Thymus (tissue), 11 donors: ENCODE measurements at regions not wholly inside any gene's neighbourhood (a gene's known extent, or its start where the extent isn't known, plus 50 kb on each side); places are given as distances from the start of the nearest gene placed in this dataset.

Experiments used
- DNase-seq, 9 donors: peaks; one replicate each; pipeline ENCODE4 v3.0.0-alpha.2; 2013; ENCODE audit warnings: low spot score in 9 of 9, low read depth in 6 of 9, missing footprints in 1 of 9
- H3K27ac ChIP-seq, 2 donors: one replicate each; pipeline ENCODE4 v1.5.1; 2013; ENCODE audit warnings: control low read depth in 1 of 2, low read depth in 1 of 2, low read length in 1 of 2, mild to moderate bottlenecking in 1 of 2, moderate library complexity in 1 of 2
- H3K27me3 ChIP-seq, 2 donors: one replicate each; pipeline ENCODE4 v1.5.1; 2013; ENCODE audit warnings: low read length in 1 of 2; ENCODE audit not compliant: control insufficient read depth in 2 of 2, insufficient read depth in 1 of 2
- H3K36me3 ChIP-seq, 2 donors: one replicate each; pipeline ENCODE4 v1.5.1; 2013; ENCODE audit warnings: low read length in 1 of 2, mild to moderate bottlenecking in 1 of 2, moderate library complexity in 1 of 2; ENCODE audit not compliant: control insufficient read depth in 2 of 2, insufficient read depth in 2 of 2
- H3K4me1 ChIP-seq, 2 donors: one replicate each; pipeline ENCODE4 v1.5.1; 2013; ENCODE audit warnings: low read length in 2 of 2; ENCODE audit not compliant: control insufficient read depth in 2 of 2, insufficient read depth in 2 of 2
- H3K4me3 ChIP-seq, 2 donors: one replicate each; pipeline ENCODE4 v1.5.1; 2013; ENCODE audit warnings: low read length in 2 of 2, control low read depth in 1 of 2, mild to moderate bottlenecking in 1 of 2
- H3K9me3 ChIP-seq, 2 donors: one replicate each; pipeline ENCODE4 v1.5.1; 2013; ENCODE audit warnings: low read length in 1 of 2, mild to moderate bottlenecking in 1 of 2; ENCODE audit not compliant: control insufficient read depth in 2 of 2, insufficient read depth in 1 of 2
- WGBS: extraction: QIAGEN DNeasy Blood & Tissue Kit; methylation state at CpG from one replicate; pipeline ENCODE4 v1.1.7; 2013; 5-methylcytosine and 5-hydroxymethylcytosine counted together
- donor health status: healthy.

DNA sequence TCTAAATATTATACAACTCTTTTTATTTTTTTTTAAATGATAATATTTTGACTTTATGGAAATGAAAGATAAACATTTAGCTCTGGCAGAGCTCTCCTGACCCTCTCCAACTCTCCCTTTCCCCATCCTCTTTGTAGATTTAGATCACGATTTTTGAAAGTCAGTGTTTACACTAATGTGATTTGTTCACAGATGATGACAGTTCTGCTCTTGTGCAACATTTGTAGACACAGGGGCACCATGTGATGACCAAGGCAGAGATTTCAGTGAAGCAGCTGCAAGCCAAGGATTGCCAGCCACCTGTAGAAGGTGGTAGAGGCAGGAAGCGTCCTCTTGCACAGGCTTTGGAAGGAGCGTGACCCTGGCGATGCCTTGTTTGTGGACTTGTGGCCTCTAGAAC is 483.2 kb downstream of the QKI start:
- Histone ChIP-seq H3K4me1 (no peaks in the 10 kb centered on the region), H3K36me3 (no peaks in the 10 kb centered on the region), H3K27me3 (no peaks in the 10 kb centered on the region), H3K9me3 (no peaks in the 10 kb centered on the region), H3K27ac (no peak overlapping the region), H3K4me3 (no peak overlapping the region)
- DNase-seq = no peak
- WGBS = 96% methylated on average over 4 of the region's 4 CpGs

GRCh38 chr6:163897030-163897429 is 482.5 kb downstream of the QKI start:
- Histone ChIP-seq H3K4me3 (no peak overlapping the region), H3K27me3 (no peaks in the 10 kb centered on the region), H3K4me1 (no peaks in the 10 kb centered on the region), H3K9me3 (no peaks in the 10 kb centered on the region), H3K36me3 (no peaks in the 10 kb centered on the region), H3K27ac (no peak overlapping the region)
- DNase-seq = no peak
- 96% methylated on average over 8 of the region's 8 CpGs for WGBS

GRCh38 chr6:163895162-163895561 is 480.6 kb downstream of the QKI start:
- Histone ChIP-seq H3K36me3 (no peaks in the 10 kb centered on the region), H3K27ac (no peak overlapping the region), H3K27me3 (no peaks in the 10 kb centered on the region), H3K9me3 (no peaks in the 10 kb centered on the region), H3K4me1 (no peaks in the 10 kb centered on the region), H3K4me3 (no peak overlapping the region)
- DNase-seq = no peak

GRCh38 chr6:163893609-163894189 is 479.2 kb downstream of the QKI start:
- Histone ChIP-seq H3K27me3 (no peaks in the 10 kb centered on the region), H3K9me3 (no peaks in the 10 kb centered on the region), H3K36me3 (no peaks in the 10 kb centered on the region), H3K4me3 (no peak overlapping the region), H3K27ac (no peak overlapping the region), H3K4me1 (no peaks in the 10 kb centered on the region)
- 84% methylated on average over 4 of the region's 4 CpGs for WGBS
- no peak for DNase-seq

GRCh38 chr6:163892824-163893561 is 478.5 kb downstream of the QKI start:
- no peak for DNase-seq
- WGBS = 90% methylated on average over 12 of the region's 12 CpGs

DNA sequence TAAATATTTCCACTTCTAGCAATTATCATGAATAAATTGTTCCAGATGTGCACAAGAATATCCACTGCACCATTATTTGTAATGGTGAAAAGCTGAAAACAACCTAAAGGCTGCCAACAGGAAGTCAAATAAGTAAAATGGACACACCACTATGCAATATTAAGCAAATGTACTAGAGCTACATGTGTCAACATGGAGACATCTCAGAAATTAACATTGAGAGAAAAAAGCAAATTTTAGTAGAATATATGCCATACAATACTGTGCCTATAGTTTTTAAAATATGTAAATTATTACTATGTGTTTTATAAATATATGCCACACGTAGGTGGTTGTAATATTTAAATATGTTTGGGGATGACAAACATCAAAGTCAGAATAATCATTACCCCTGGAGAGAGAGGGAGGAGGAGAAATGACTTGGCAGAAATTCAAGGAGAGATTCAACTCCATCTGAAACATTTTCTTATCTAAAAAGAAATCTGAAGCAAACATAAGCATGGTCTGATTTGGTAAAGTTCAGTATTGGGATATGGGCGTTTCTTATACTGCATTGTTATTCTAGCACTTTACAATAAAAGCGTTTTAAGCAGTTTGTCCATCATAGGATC is 475.5 kb downstream of the QKI start:
- DNase-seq = no peak
- H3K4me3 ChIP-seq = no peak overlapping the region
- WGBS = 92% methylated on average over 3 of the region's 3 CpGs
- no peak overlapping the region for H3K27ac ChIP-seq
- H3K36me3 ChIP-seq = no peaks in the 10 kb centered on the region
- no peaks in the 10 kb centered on the region for H3K27me3 ChIP-seq
- no peaks in the 10 kb centered on the region for H3K4me1 ChIP-seq
- H3K9me3 ChIP-seq = no peaks in the 10 kb centered on the region

More at GRCh38 chr6:163892824-163893561, 478.5 kb downstream of the QKI start:
- Histone ChIP-seq H3K27me3 (no peaks in the 10 kb centered on the region), H3K27ac (no peak overlapping the region), H3K9me3 (no peaks in the 10 kb centered on the region), H3K4me3 (no peak overlapping the region), H3K36me3 (no peaks in the 10 kb centered on the region), H3K4me1 (no peaks in the 10 kb centered on the region)

DNA sequence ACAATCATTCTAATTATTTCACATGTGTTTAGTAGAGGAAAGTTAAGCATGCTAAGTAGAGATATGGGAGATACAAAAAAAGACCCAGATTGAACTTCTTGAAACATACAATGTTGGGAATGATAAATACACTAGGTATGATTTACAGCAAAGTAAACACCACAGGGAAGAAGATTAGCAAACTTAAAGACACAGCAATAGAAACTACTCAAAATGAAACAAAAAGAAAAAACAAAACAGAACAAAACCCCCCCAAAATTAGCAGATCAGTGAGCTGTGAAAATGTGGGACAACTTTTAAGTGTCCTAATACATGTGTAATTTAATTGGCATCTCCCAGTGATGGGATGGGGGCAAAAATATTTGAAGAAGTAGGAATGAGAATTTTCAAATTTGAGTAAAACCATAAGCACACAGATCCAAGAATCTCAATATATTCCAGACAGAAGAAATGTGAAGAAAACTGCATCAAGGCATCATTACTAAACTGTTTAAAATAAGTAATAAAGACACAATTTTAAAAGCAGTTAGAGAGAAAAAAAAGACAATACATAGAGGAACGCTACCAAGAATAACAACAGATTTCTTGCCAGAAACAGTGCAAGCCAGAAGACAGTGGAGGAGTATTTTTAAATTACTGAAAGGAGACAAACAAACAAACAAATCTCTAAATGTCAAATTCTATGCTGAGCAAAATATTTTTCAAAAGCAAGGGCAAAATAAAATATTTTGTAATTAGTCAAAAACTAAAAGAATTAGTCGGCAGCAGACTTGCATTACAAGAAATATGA is 473.7 kb downstream of the QKI start:
- DNase-seq = no peak
- H3K27ac ChIP-seq = no peak overlapping the region
- H3K9me3 ChIP-seq = no peaks in the 10 kb centered on the region
- H3K4me1 ChIP-seq = no peaks in the 10 kb centered on the region
- H3K36me3 ChIP-seq = no peaks in the 10 kb centered on the region
- 92% methylated on average over 2 of the region's 2 CpGs for WGBS
- H3K4me3 ChIP-seq = no peak overlapping the region
- H3K27me3 ChIP-seq = no peaks in the 10 kb centered on the region

DNA sequence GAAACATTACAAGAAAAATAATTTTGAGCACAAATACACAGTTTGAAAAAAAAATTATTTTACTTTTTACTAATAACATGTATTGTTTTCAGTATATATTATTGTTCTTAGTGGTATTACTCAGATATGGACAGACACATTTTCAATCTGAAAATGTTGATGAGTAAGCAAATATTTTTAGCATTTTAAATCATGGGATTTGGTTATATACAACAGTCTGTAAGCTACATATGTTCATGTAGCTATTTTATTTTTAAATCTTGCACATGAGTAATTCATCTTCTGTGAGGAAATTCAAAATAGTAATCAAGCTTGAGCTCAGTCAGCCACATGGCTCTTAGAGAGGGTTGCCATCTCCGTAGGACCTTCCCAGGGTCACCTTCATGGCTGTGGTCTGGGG is 471.9 kb downstream of the QKI start:
- 89% methylated on average over 1 of the region's 1 CpG for WGBS
- Histone ChIP-seq H3K27ac (no peak overlapping the region), H3K36me3 (no peaks in the 10 kb centered on the region), H3K4me1 (no peaks in the 10 kb centered on the region), H3K27me3 (no peaks in the 10 kb centered on the region), H3K9me3 (no peaks in the 10 kb centered on the region), H3K4me3 (no peak overlapping the region)
- DNase-seq = no peak

DNA sequence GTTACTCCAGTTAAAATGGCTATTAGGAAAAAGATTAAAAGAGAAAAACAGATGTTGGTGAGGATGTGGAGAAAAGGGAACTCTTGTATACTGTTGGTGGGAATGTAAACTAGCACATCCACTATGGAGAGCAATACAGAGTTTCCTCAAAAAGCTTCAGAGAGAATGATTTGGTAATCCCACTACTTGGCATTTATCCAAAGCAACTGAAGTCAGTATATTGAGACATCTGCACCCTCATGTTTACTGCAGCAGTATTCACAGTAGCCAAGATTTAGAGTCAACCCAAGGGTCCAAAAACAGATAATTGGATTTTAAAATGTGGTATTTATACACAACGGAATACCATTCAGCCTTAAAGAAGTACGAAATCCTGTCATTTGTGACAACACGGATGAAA is 469.5 kb downstream of the QKI start:
- no peaks in the 10 kb centered on the region for H3K9me3 ChIP-seq
- H3K27me3 ChIP-seq = no peaks in the 10 kb centered on the region
- H3K4me1 ChIP-seq = no peaks in the 10 kb centered on the region
- no peak overlapping the region for H3K4me3 ChIP-seq
- DNase-seq = no peak
- WGBS = 92% methylated on average over 3 of the region's 3 CpGs
- H3K27ac ChIP-seq = no peak overlapping the region
- no peaks in the 10 kb centered on the region for H3K36me3 ChIP-seq
